Right cardiac atrium (tissue), 5 donors: ENCODE measurements at regions not wholly inside any gene's neighbourhood (a gene's known extent, or its start where the extent isn't known, plus 50 kb on each side); places are given as distances from the start of the nearest gene placed in this dataset.
"Not testable (repeated sequence)": the region's sequence is repeated elsewhere in the genome, so short reads cannot be mapped to it uniquely, and the experiment has no call there.

Source experiments
- ATAC-seq, 2 donors: fragments of 200-7000 bp; cut with Tn5 transposase; one replicate each; pipeline versions ENCODE4 v1.8.0 to v1.9.1; 2020; ENCODE audit warnings: moderate library complexity in 2 of 2, mild to moderate bottlenecking in 1 of 2
- DNase-seq, 3 donors: peaks; one replicate each; pipeline ENCODE4 v3.0.0-alpha.2; 2020
- H3K27ac ChIP-seq: one replicate; pipeline ENCODE4 v1.5.1; 2013; ENCODE audit warnings: mild to moderate bottlenecking, low read length, control low read depth, moderate library complexity
- H3K27me3 ChIP-seq: one replicate; pipeline ENCODE4 v1.6.1; 2013; ENCODE audit not compliant: control insufficient read depth, insufficient read depth
- H3K4me1 ChIP-seq: one replicate; pipeline ENCODE4 v1.6.1; 2013; ENCODE audit warnings: low read length; ENCODE audit not compliant: control insufficient read depth, insufficient read depth
- H3K4me3 ChIP-seq: one replicate; pipeline ENCODE4 v1.5.1; 2013; ENCODE audit warnings: low read length, control low read depth
- H3K9me3 ChIP-seq: one replicate; pipeline ENCODE4 v1.6.1; 2013; ENCODE audit warnings: low read length; ENCODE audit not compliant: control insufficient read depth
- WGBS: extraction: QIAGEN DNeasy Blood & Tissue Kit; methylation state at CpG from one replicate; pipeline ENCODE4 v1.1.7; 2013; 5-methylcytosine and 5-hydroxymethylcytosine counted together
- intact Hi-C, 4 donors: fragments of 100-400 bp; cut with DNase I; formaldehyde crosslinking; loops; one replicate each; pipeline versions ENCODE4 v1.11.0 to v1.14.0; 2022 to 2023
- donor health status: healthy with polysubstance abuse.
- donor health status: DM: no; HTN: yes; CAD: no.
- donor health status: DM: no; HTN: no; CAD: no.
- donor health status: DM: no; HTN: yes; CAD: no; lungs with severe emphysema.
- donor health status: DM: yes; HTN: yes; CAD: no.

DNA sequence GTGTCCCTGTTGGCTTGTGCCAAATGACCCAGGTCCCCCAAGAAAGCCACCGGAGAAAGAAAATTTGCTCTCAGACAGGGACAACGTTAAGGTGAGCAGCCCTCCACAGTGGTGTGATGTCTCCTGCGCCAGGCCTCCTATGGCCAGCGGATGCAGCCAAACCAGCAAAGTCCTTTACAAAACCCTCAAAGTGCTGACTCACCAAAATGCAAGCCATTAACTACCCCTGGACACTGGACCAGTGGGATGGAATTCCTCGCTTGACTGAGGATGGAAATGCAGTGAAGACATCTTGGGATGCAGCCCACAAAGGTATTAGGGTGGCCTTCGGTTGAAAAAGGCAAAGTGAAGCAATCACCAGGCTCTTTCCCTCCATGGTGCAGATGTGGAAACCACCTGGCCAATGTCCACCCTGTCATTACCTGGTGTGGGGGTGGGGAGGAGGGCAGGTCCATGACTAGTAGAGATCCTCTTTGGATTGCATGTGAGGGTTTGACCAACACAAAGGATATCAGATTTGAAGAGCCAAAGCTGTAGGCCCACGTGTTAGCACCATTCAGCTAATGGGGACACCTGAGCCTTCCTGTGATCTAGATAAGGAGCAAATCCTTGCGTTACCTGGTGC lies 127.4 kb upstream of the SLC6A11 start:
- intact Hi-C loops: no loop called here
- Histone ChIP-seq H3K27me3 (no peaks in the 10 kb centered on the region), H3K4me3 (no peak overlapping the region), H3K9me3 (no peaks in the 10 kb centered on the region), H3K4me1 (no peaks in the 10 kb centered on the region), H3K27ac (no peak overlapping the region)
- WGBS: 88% methylated on average over 8 of the region's 8 CpGs
- ATAC-seq (no peak), DNase-seq (no peak)

DNA sequence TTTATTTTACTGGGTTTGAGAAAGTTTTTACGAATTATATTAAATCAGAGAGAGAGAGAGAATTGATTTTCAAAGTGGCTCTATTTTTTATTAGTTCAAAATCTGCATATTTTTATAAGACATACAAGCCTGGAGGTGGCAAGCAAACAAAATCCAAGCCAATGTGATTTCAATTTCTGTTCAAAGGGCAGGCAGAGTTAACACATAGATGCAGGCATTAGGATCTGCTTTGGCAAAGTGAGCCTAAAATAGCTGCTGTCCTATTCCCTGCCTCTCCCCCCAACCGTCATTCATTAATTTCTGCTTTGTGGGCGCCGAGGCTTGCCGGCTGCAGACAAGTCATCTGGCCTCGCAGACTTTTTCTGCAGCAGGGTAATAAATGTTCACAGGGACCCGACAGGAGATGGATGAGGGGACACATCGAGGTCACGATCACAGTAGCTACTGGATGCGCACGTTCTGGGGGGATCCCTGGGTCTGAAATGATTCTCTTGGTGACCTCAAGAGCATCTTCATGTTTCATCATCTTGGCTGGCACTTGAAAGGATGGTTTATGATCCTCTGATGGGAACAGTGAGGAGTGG lies 123.9 kb upstream of the SLC6A11 start:
- Histone ChIP-seq H3K4me3 (no peak overlapping the region), H3K4me1 (no peaks in the 10 kb centered on the region), H3K9me3 (no peaks in the 10 kb centered on the region), H3K27me3 (no peaks in the 10 kb centered on the region), H3K27ac (no peak overlapping the region)
- intact Hi-C loops: loop anchor here in 1 of 4 donors (10.0 kb wide), 1 partner anchor 347 kb away; no protein-coding TSS in a partner anchor
- no peak for ATAC-seq
- 69% methylated on average over 11 of the region's 11 CpGs for WGBS
- DNase-seq: no peak

DNA sequence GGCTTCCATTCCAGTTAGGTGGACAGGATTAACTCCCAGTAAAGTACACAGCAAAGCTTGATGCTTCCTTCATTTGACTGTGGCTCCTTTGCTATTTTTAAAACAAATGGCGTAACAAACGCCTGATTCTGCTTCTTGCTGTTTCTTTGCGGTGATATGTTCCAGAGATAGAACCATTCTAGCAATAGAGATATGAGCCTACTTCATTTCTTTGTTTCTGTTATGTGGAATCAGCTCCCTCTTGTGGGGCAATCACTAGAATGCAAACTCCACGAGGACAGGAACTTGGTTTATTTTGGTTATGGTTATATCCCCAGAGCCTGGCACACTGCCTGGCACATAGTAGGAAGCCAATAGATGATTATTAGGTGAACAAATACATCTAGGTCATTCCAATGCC lies 122.6 kb upstream of the SLC6A11 start:
- Histone ChIP-seq H3K27me3 (no peaks in the 10 kb centered on the region), H3K27ac (no peak overlapping the region), H3K4me1 (no peaks in the 10 kb centered on the region), H3K4me3 (no peak overlapping the region), H3K9me3 (no peaks in the 10 kb centered on the region)
- intact Hi-C loops: loop anchor here in 1 of 4 donors (10.0 kb wide), 1 partner anchor 349 kb away; no protein-coding TSS in a partner anchor
- WGBS: 37% methylated on average over 4 of the region's 4 CpGs
- no peak for ATAC-seq
- no peak for DNase-seq

DNA sequence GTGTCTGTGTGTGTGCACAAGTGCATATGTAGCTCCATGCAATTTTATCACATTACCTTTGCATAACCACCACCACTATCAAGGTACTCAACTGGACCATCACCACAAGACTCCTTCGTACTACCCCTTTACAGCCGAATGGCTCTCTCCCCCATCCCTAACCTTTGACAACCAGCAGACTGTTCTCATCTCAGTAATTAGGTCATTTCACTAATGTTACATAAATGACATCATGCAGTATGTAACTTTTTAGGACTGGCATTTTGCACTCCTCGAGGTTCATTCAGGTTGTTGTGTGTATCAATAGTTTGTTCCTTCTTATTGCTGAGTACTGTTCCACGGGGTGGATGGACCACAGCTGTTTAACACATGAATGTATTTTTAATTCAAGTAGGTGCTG lies 121.8 kb upstream of the SLC6A11 start:
- ATAC-seq (no peak), DNase-seq (no peak)
- Histone ChIP-seq H3K9me3 (no peaks in the 10 kb centered on the region), H3K27ac (no peak overlapping the region), H3K27me3 (no peaks in the 10 kb centered on the region), H3K4me3 (no peak overlapping the region), H3K4me1 (no peaks in the 10 kb centered on the region)
- intact Hi-C loops: loop anchor here in 1 of 4 donors (10.0 kb wide), 1 partner anchor 349 kb away; no protein-coding TSS in a partner anchor
- WGBS: 63% methylated on average over 4 of the region's 4 CpGs

DNA sequence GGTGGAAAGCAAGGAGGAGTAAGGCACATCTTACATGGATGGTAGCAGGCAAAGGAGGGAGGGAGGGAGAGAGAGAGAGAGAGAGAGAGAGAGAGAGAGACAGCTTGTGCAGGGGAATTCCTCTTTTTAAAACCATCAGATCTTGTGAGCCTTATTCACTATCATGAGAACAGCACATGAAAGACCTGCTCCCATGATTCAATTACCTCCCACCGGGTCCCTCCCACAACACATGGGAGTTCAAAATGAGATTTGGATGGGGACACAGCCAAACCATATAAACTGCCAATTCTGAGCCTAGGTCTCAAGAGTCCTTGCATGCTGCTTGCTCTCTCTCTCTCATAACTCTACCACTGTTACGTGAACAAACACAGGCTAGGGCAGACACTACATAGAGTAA lies 120.8 kb upstream of the SLC6A11 start:
- not testable (repeated sequence) for H3K4me1 ChIP-seq, H3K4me3 ChIP-seq, ATAC-seq, H3K9me3 ChIP-seq, DNase-seq, H3K27me3 ChIP-seq, H3K27ac ChIP-seq
- intact Hi-C loops: loop anchor here in 1 of 4 donors (10.0 kb wide), 1 partner anchor 350 kb away; no protein-coding TSS in a partner anchor
- 60% methylated on average over 2 of the region's 2 CpGs for whole genome bisulfite sequencing

DNA sequence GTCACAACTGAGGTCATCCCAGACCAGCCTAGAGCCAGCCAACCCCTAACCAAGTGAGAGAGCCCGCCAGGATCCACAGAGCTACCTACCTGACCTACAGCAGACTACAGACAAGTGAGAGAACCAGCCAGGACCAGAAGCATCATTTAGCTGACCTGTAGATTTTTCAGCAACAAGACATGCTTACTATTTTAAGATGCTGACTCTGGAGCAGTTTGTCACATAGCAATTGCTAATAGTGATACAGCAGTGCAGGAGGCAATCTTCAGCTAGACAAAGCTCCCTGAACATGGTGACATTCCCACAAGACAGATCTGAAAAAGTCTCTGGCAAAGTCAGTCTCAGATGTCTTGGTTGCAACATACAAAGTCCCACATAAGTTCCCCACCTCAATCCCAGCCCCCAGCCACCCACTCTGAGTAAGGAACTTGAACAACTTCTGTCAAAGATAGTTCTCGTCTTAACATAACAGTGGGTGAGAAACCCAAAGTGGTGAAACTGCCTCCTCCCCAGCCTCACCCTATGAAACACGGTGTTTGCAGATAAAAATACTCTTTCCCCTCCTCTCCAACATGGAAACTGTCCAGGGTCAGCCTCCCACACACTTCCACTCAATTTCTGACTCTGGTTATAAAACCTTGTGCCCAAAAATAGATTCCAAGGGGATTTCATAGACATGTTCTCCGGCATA lies 120.3 kb upstream of the SLC6A11 start:
- Histone ChIP-seq H3K4me1 (no peaks in the 10 kb centered on the region), H3K27me3 (no peaks in the 10 kb centered on the region), H3K27ac (no peak overlapping the region), H3K4me3 (no peak overlapping the region), H3K9me3 (no peaks in the 10 kb centered on the region)
- no peak for ATAC-seq
- DNase-seq: no peak
- WGBS: 36% methylated on average over 4 of the region's 4 CpGs
- intact Hi-C loops: loop anchor here in 1 of 4 donors (10.0 kb wide), 1 partner anchor 351 kb away; no protein-coding TSS in a partner anchor

DNA sequence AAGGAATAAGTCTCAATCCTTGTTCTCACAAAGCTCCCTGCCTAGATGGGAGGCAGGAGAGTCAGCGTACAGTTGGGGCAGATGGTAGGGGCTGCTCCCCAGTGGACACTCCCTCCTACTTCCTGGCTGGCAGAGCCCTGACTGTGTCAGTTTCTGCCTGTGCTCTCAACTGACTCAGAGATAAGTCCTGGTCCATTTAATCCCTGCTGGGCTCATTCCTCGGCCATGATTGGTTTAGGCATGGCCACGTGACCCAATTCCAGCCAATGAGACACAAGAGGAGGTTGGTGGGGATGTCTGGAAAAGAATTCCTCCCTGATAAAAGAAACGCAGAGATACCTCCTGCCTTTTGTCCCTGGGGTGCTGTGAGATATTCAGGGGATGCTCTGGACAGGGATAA lies 118.1 kb upstream of the SLC6A11 start:
- H3K27me3 ChIP-seq: no peaks in the 10 kb centered on the region
- WGBS: 51% methylated on average over 4 of the region's 4 CpGs
- ATAC-seq: no peak

DNA sequence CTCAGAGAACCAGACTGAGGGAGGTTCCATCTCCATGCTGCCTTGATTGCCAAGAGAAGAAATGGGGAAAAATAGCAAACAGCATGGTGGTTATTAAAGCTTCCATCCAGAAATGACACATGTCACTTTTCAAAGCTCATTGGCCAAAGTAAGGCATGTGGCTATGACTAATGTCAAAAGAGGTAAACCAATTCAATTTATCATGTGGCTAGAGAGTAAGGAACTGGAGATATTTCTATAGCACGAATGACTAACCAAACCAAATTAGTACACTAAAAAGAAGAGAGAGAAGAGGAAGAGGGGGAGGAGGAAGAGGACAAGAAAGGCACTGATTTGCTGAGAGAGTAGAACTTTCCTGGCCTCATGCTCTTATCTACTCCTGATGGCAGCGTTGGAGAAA lies 115.2 kb upstream of the SLC6A11 start:
- H3K27ac ChIP-seq: no peak overlapping the region
- no peaks in the 10 kb centered on the region for H3K27me3 ChIP-seq
- intact Hi-C loops: no loop called here
- WGBS: 61% methylated on average over 2 of the region's 2 CpGs
- no peaks in the 10 kb centered on the region for H3K4me1 ChIP-seq
- DNase-seq (no peak), ATAC-seq (no peak)
- H3K9me3 ChIP-seq: no peaks in the 10 kb centered on the region
- H3K4me3 ChIP-seq: no peak overlapping the region

More for the DNA sequence above, 118.1 kb upstream of the SLC6A11 start:
- H3K4me1 ChIP-seq: no peaks in the 10 kb centered on the region
- no peaks in the 10 kb centered on the region for H3K9me3 ChIP-seq
- no peak overlapping the region for H3K4me3 ChIP-seq
- DNase-seq: no peak
- intact Hi-C loops: loop anchor here in 1 of 4 donors (10.0 kb wide), 1 partner anchor 353 kb away; no protein-coding TSS in a partner anchor
- H3K27ac ChIP-seq: no peak overlapping the region

DNA sequence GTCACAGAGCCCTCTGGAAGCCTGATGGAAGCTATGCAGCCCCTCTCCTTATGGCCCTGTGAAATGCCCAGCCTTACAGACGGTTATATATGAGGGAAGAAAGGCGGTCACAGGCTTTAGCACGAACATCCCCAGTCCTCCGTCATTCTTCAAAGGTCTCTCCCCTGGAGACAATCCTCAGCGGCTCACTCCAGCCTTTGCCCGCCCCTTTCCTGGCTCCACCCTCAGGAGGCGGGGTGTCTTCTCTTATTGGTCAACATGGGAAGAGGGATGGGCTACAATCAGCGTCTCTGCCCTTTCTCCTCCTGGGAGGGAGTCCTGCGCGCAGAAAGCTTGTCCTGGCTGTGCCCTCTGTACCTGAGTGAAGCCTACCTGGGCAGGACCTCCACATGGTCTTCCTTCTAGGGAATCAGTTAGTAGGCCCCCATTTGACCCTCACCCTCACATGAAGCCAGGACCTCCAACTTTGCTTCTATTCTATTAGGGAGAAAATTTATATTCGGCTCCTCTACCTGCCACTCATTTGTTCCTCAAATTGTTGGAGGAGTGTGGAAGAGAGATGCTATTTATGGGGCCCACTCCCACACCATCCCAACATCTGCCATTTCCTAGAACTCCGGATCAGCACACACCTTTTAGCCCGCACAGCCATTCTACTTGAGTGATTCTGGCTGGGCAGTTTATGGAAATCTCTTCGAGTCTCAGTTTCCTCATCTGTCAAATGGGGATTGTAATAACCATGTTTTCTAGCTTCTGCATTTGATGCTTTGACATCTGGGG lies 112.9 kb upstream of the SLC6A11 start:
- intact Hi-C loops: no loop called here
- Histone ChIP-seq H3K27me3 (no peaks in the 10 kb centered on the region), H3K4me1 (no peaks in the 10 kb centered on the region), H3K27ac (no peak overlapping the region), H3K4me3 (no peak overlapping the region), H3K9me3 (no peaks in the 10 kb centered on the region)
- DNase-seq (no peak), ATAC-seq (no peak)
- WGBS: 30% methylated on average over 14 of the region's 14 CpGs

DNA sequence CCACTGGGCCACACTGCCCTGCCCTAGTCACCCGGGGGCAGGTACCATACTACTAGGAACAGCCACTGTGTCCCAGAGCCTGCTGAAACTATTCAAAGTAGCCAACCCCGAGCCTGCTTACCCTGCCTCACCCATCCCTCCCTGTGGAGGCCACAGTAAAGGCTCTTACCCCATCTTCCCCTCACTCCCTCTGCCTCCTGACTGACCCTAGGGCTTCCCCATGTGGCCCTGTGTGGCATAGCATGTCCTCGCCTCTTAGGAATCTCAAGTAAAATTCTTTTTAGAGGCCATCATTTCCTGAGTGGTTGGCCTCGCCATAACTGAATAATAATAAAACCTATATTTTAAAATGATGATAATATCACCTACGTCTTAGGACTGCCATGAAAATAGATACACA lies 112.2 kb upstream of the SLC6A11 start:
- H3K27me3 ChIP-seq: no peaks in the 10 kb centered on the region
- H3K9me3 ChIP-seq: no peaks in the 10 kb centered on the region
- 52% methylated on average over 5 of the region's 5 CpGs for WGBS

More for the DNA sequence above, 112.2 kb upstream of the SLC6A11 start:
- Histone ChIP-seq H3K4me3 (no peak overlapping the region), H3K27ac (no peak overlapping the region), H3K4me1 (no peaks in the 10 kb centered on the region)
- no peak for ATAC-seq
- DNase-seq: no peak
- intact Hi-C loops: no loop called here
